HUES48 (cell line): ENCODE measurements at regions not wholly inside any gene's neighbourhood (a gene's known extent, or its start where the extent isn't known, plus 50 kb on each side); places are given as distances from the start of the nearest gene placed in this dataset.

Experiments used
- H3K27ac ChIP-seq: one replicate; pipeline ENCODE4 v1.7.0; 2013; ENCODE audit warnings: low read depth, low read length, inconsistent platforms
- H3K27me3 ChIP-seq: 2 replicates; pipeline ENCODE4 v1.6.1; 2013; ENCODE audit warnings: mild to moderate bottlenecking, low read length; ENCODE audit not compliant: control insufficient read depth, insufficient read depth
- H3K36me3 ChIP-seq: 2 replicates; pipeline ENCODE4 v1.6.1; 2013; ENCODE audit warnings: low read length; ENCODE audit not compliant: control insufficient read depth, insufficient read depth
- H3K4me1 ChIP-seq: 2 replicates; pipeline ENCODE4 v1.6.1; 2013; ENCODE audit warnings: mild to moderate bottlenecking, low read length; ENCODE audit not compliant: control insufficient read depth, insufficient read depth
- H3K4me3 ChIP-seq: 2 replicates; pipeline ENCODE4 v1.5.1; 2013; ENCODE audit warnings: mild to moderate bottlenecking, low read depth, low read length
- H3K9ac ChIP-seq: 2 replicates; pipeline ENCODE4 v1.6.1; 2013; ENCODE audit warnings: mild to moderate bottlenecking, low read depth, low read length, moderate library complexity
- H3K9me3 ChIP-seq: 2 replicates; pipeline ENCODE4 v1.6.1; 2013; ENCODE audit warnings: low read length; ENCODE audit not compliant: control insufficient read depth, insufficient read depth

DNA sequence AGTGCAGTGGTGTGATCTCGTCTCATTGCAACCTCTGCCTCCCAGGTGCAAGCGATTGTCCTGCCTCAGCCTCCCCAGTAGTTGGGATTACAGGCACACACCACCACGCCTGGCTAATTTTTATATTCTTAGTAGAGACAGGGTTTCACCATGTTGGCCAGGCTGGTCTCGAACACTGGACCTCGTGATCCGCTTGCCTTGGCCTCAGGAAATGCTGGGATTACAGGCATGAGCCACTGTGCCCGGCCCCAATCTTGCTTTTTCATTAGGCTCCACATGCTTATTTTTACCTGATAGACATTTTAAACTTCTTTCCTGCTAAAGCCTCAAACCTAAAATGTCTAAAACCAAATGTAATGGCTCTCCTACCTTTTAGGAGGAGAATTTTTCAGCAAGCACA lies 817.0 kb upstream of the NECTIN3 start:
- H3K36me3 ChIP-seq, result no peaks in the 10 kb centered on the region
- no peak overlapping the region for H3K4me3 ChIP-seq
- no peak overlapping the region for H3K27ac ChIP-seq
- H3K9me3 ChIP-seq, result no peaks in the 10 kb centered on the region
- no peaks in the 10 kb centered on the region for H3K4me1 ChIP-seq
- H3K9ac ChIP-seq, result no peak overlapping the region
- H3K27me3 ChIP-seq, result no peaks in the 10 kb centered on the region

DNA sequence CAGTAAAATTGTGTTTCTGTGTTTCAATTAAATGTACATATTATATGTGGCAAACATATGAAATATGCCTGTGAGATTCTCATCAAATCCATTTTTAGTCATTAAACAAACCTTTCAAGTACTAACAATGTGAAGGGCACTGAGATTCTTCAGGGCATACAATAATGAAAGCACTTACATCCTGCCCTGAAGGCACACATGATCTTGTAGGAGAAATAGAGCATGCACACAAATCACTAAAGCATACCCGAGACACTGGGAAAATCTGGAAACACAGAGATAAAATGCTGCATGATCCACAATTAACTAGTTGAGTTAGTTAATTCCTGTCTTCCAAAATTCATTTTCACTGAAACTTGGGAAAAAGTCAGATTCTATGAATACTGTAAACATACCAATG lies 810.5 kb upstream of the NECTIN3 start:
- H3K4me3 ChIP-seq, result no peak overlapping the region
- no peak overlapping the region for H3K9ac ChIP-seq
- no peaks in the 10 kb centered on the region for H3K9me3 ChIP-seq

DNA sequence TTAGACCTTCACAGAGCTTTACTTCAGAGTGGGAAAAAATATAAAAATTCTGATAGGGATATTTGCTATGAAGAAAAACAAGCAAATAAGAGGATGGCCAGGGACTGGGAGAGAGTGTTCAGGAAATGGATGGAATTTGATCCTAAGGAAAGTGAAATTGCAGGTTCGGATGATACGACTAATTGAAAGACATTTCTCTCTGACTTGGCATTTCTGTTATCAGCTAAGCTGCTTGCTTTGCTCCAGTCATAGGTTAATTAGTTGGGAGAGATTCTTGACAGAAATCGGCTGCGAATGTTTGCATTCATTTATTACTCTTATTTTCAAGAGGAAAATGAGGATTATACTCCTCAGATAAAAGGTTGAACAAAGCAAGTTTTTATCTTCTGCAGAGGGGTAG lies 808.7 kb upstream of the NECTIN3 start:
- Histone ChIP-seq H3K36me3 (no peaks in the 10 kb centered on the region), H3K9ac (no peak overlapping the region)

More for the DNA sequence above, 810.5 kb upstream of the NECTIN3 start:
- no peaks in the 10 kb centered on the region for H3K36me3 ChIP-seq
- no peak overlapping the region for H3K27ac ChIP-seq
- no peaks in the 10 kb centered on the region for H3K27me3 ChIP-seq
- H3K4me1 ChIP-seq, result peaks cover 27% of the 10 kb centered on the region

GRCh38 chr3:110265302-110265701 lies 806.3 kb upstream of the NECTIN3 start:
- Histone ChIP-seq H3K27me3 (no peaks in the 10 kb centered on the region), H3K4me1 (peaks cover 33% of the 10 kb centered on the region), H3K9me3 (no peaks in the 10 kb centered on the region), H3K36me3 (no peaks in the 10 kb centered on the region), H3K27ac (no peak overlapping the region), H3K4me3 (no peak overlapping the region), H3K9ac (no peak overlapping the region)

More for the DNA sequence above, 808.7 kb upstream of the NECTIN3 start:
- Histone ChIP-seq H3K4me3 (no peak overlapping the region), H3K9me3 (no peaks in the 10 kb centered on the region), H3K27me3 (no peaks in the 10 kb centered on the region), H3K27ac (no peak overlapping the region), H3K4me1 (peaks cover 33% of the 10 kb centered on the region)

DNA sequence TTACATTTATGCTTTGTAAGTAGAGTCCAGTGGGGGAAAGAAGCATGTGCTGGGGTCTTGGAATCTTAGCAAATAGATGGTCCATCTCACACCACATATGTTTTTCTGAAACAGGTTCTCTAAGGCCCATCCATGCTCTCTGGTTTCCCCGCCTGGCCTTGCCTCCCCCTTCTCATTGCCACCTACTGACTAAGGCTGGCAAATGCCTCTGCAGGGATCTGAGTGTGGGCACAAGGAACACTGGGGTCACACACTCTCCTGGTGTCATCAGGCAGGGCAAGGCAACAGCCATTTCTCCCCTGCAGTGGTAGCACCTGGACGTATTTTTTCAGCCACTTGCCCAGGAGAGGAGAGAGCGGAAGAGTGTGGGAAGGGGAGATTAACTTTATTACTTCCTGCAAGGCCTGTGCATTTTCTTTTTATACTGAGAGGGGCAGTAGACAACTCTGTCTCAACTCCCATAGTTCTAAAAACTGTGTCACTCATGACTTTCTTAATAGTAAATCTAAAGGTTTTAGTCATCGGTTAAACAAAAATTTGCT lies 804.2 kb upstream of the NECTIN3 start:
- peaks cover 41% of the 10 kb centered on the region for H3K4me1 ChIP-seq
- H3K9ac ChIP-seq, result no peak overlapping the region
- no peaks in the 10 kb centered on the region for H3K9me3 ChIP-seq
- no peaks in the 10 kb centered on the region for H3K27me3 ChIP-seq
- H3K4me3 ChIP-seq, result no peak overlapping the region
- H3K36me3 ChIP-seq, result no peaks in the 10 kb centered on the region
- H3K27ac ChIP-seq, result no peak overlapping the region

- H3K27ac ChIP-seq, result no peak overlapping the region
- H3K4me3 ChIP-seq, result no peak overlapping the region
- H3K36me3 ChIP-seq, result no peaks in the 10 kb centered on the region
- H3K9ac ChIP-seq, result no peak overlapping the region
- no peaks in the 10 kb centered on the region for H3K27me3 ChIP-seq
- no peaks in the 10 kb centered on the region for H3K9me3 ChIP-seq
- peaks cover 19% of the 10 kb centered on the region for H3K4me1 ChIP-seq
Measured at GRCh38 chr3:110272525-110272924, 799.1 kb upstream of the NECTIN3 start.

- Histone ChIP-seq H3K9ac (no peak overlapping the region), H3K9me3 (peaks cover 34% of the 10 kb centered on the region), H3K4me1 (peaks cover 5% of the 10 kb centered on the region; the same call in 1 of the 2 replicates), H3K27me3 (no peaks in the 10 kb centered on the region), H3K36me3 (no peaks in the 10 kb centered on the region), H3K4me3 (no peak overlapping the region), H3K27ac (no peak overlapping the region)
Measured at GRCh38 chr3:110291886-110292501, 779.6 kb upstream of the NECTIN3 start.

DNA sequence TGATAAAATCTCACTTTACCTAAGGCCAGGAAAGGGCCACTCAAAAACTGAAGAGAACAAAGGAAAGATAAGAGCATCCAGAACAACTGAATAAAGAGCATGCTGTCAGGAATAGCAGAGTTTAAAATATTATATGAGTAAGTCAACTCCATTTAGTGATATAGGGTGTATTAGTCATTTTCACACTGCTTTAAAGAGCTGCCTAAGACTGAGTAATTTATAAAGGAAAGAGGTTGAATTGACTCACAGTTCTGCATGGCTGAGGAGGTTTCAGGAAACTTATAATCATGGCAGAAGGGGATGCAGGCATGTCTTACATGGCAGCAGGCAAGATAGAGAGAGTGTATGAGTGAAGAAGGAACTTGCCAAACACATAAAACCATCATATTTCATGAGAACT lies 778.0 kb upstream of the NECTIN3 start:
- no peak overlapping the region for H3K9ac ChIP-seq
- peaks cover 28% of the 10 kb centered on the region for H3K9me3 ChIP-seq
- H3K27me3 ChIP-seq, result no peaks in the 10 kb centered on the region

DNA sequence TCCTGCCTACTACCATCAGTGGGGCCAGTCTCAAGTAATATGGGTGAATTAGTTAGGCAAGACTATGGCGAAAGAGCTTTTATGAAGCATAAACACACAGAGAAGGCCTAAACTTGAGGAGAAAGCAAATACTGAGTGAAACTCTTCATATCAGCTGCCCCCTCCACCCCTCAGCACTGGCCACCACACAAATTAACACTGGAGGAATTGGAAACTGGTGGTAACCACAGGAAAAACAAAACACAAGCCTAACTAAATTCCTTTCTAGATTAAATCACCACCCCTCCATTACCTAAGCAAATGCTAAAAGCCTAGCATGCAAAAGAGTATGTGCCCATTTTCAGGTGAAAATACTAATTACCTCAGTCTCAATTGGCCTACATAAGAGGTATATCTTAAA lies 774.7 kb upstream of the NECTIN3 start:
- peaks cover 6% of the 10 kb centered on the region; the same call in 1 of the 2 replicates for H3K4me1 ChIP-seq
- H3K27ac ChIP-seq, result no peak overlapping the region
- H3K9me3 ChIP-seq, result peaks cover 28% of the 10 kb centered on the region
- no peak overlapping the region for H3K4me3 ChIP-seq
- H3K27me3 ChIP-seq, result no peaks in the 10 kb centered on the region
- no peaks in the 10 kb centered on the region for H3K36me3 ChIP-seq
- H3K9ac ChIP-seq, result no peak overlapping the region

More for the DNA sequence above, 778.0 kb upstream of the NECTIN3 start:
- Histone ChIP-seq H3K36me3 (no peaks in the 10 kb centered on the region), H3K4me3 (no peak overlapping the region), H3K4me1 (peaks cover 6% of the 10 kb centered on the region; the same call in 1 of the 2 replicates), H3K27ac (no peak overlapping the region)

GRCh38 chr3:110301781-110302180 lies 769.8 kb upstream of the NECTIN3 start:
- H3K27ac ChIP-seq, result no peak overlapping the region
- no peaks in the 10 kb centered on the region for H3K9me3 ChIP-seq
- H3K36me3 ChIP-seq, result no peaks in the 10 kb centered on the region
- H3K4me3 ChIP-seq, result no peak overlapping the region
- peaks cover 3% of the 10 kb centered on the region; the same call in 1 of the 2 replicates for H3K4me1 ChIP-seq
- H3K27me3 ChIP-seq, result no peaks in the 10 kb centered on the region
- no peak overlapping the region for H3K9ac ChIP-seq

DNA sequence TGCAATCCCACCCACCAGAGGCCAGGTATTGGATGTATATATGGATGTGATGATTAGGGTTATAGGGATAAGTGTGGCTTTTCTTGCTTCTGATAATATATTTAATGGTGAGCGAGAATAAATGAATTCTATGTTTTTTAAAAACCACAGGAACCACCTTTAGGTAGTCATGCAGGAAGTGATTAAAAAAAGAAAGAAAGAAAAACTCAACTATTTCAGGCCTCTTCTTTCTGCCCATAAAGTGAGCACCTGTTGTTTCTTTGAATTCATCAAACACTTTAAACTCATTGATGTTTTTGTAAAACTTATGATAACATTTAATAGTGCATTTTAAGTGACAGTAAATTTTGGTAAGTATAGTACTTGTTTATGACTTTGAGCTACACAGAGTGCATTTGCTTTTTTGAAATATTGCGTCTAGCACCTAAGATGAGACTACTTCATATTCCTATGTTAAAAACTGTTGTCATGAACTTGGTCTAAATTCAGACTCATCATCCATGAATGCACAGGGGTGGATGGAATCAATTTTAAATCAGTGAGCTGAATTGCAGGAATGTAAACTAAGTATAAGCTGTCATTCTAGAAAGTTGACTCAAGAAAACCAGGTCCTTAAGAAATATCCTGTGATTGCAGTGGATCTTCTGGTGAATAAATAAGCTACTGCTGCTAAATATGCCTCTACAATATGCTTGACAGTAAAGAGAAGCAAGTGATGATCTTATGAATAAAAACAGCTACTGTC lies 764.4 kb upstream of the NECTIN3 start:
- H3K9ac ChIP-seq, result no peak overlapping the region
- H3K4me3 ChIP-seq, result no peak overlapping the region
- H3K9me3 ChIP-seq, result no peaks in the 10 kb centered on the region
- H3K27ac ChIP-seq, result no peak overlapping the region
- no peaks in the 10 kb centered on the region for H3K4me1 ChIP-seq
- H3K27me3 ChIP-seq, result no peaks in the 10 kb centered on the region
- no peaks in the 10 kb centered on the region for H3K36me3 ChIP-seq
